Heart left ventricle (tissue), 16 donors: ENCODE measurements at regions not wholly inside any gene's neighbourhood (a gene's known extent, or its start where the extent isn't known, plus 50 kb on each side); places are given as distances from the start of the nearest gene placed in this dataset.

Experiments
- ATAC-seq, 4 donors: fragments of 200-7000 bp; cut with Tn5 transposase; one replicate each; pipeline ENCODE4 v1.9.1; 2020 to 2022; ENCODE audit warnings: moderate library complexity in 4 of 4, mild to moderate bottlenecking in 3 of 4, moderate number of reproducible peaks in 1 of 4
- DNase-seq, 5 donors: peaks; one replicate each; pipeline ENCODE4 v3.0.0-alpha.2; 2020
- H3K27ac ChIP-seq, 12 donors: fragments of 200-600 bp; sonication (generic) in 4 of 12; one replicate each; pipeline versions ENCODE4 v1.5.0 to v1.8.0; 2016 to 2022; ENCODE audit warnings: mild to moderate bottlenecking in 2 of 12
- H3K27me3 ChIP-seq, 9 donors: fragments of 200-600 bp; sonication (generic) in 2 of 9; one replicate each; pipeline versions ENCODE4 v1.5.1 to v1.8.0; 2016 to 2022; ENCODE audit warnings: mild to moderate bottlenecking in 3 of 9
- H3K36me3 ChIP-seq, 9 donors: fragments of 200-600 bp; sonication (generic) in 2 of 9; one replicate each; pipeline versions ENCODE4 v1.5.0 to v1.8.0; 2018 to 2022; ENCODE audit warnings: mild to moderate bottlenecking in 2 of 9
- H3K4me1 ChIP-seq, 12 donors: fragments of 200-600 bp; sonication (generic) in 4 of 12; one replicate each; pipeline versions ENCODE4 v1.5.0 to v1.8.0; 2016 to 2022; ENCODE audit warnings: mild to moderate bottlenecking in 3 of 12
- H3K4me3 ChIP-seq, 12 donors: fragments of 200-600 bp; sonication (generic) in 4 of 12; one replicate each; pipeline versions ENCODE4 v1.5.0 to v1.8.0; 2017 to 2022; ENCODE audit warnings: mild to moderate bottlenecking in 9 of 12, moderate library complexity in 4 of 12
- H3K9me3 ChIP-seq, 12 donors: fragments of 200-600 bp; sonication (generic) in 4 of 12; one replicate each; pipeline versions ENCODE4 v1.5.0 to v1.8.0; 2016 to 2022; ENCODE audit warnings: mild to moderate bottlenecking in 1 of 12
- CTCF ChIP-seq, 12 donors: fragments of 200-600 bp; sonication (generic) in 4 of 12; IDR thresholded peaks; one replicate each; pipeline versions ENCODE4 v1.5.0 to v1.8.0; 2018 to 2022; ENCODE audit warnings: antibody characterized with exemption in 12 of 12, mild to moderate bottlenecking in 5 of 12
- POLR2A ChIP-seq, 2 donors: fragments of 450-650 bp; IDR thresholded peaks; one replicate each; pipeline ENCODE4 v1.6.1; 2017; ENCODE audit warnings: antibody characterized with exemption in 2 of 2, mild to moderate bottlenecking in 2 of 2, moderate library complexity in 2 of 2
- WGBS, 4 donors: extraction: QIAGEN DNeasy Blood & Tissue Kit in 2 of 4; methylation state at CpG; one replicate each; pipeline versions ENCODE4 v1.1.5 to v1.1.7; 2013 to 2018; 5-methylcytosine and 5-hydroxymethylcytosine counted together
- intact Hi-C, 10 donors: fragments of 100-400 bp; cut with DNase I; formaldehyde crosslinking; loops; one replicate each; pipeline versions ENCODE4 v1.11.1 to v1.14.2; 2022
- donor health status: ischemic (EF 13 %, LVEDD 7.1; RV severe dilation, severe dysfunction).
- donor health status: healthy with polysubstance abuse.
- donor health status: DM: no; HTN: yes; CAD: no.
- donor health status: DM: no; HTN: no; CAD: no.
- donor health status: ischemic (EF 25% LVEDD 6.9; RV normal size, moderate dysfunction).
- donor health status: ischemic (EF 25% LVEDD 5.7; RV mildly dilated, moderate dysfunction).
- donor health status: healthy.
- donor health status: DM: yes; HTN: yes; CAD: no.
- donor health status: ischemic (EF 35%, LVEDD 5.7; RV mildly dilated, moderate dysfunction).
- donor health status: nonischemic (EF 11% LVEDD 7.7; RV severe dilation, severe dysfunction).
- donor health status: DM: yes; HTN: yes; CAD: no.
- donor health status: PGD.
- donor health status: ischemic (EF 29% LVEDD 5.4; RV normal size, mild dysfunction).
- donor health status: nonischemic (EF 23%, LVEDD 6.1; RV moderate dilation, normal function).

GRCh38 chr5:133732536-133732935 is 120.2 kb upstream of the FSTL4 start:
- Histone ChIP-seq H3K4me1 (no peaks in the 10 kb centered on the region), H3K9me3 (peaks cover 0 to 12% (median 0%) of the 10 kb centered on the region in 12 donors), H3K27ac (no peak overlapping the region), H3K36me3 (no peaks in the 10 kb centered on the region), H3K27me3 (no peaks in the 10 kb centered on the region), H3K4me3 (no peak overlapping the region)
- ATAC-seq (no peak), DNase-seq (peak in 1 of 5 donors; percentile 8)
- no peak for TF ChIP-seq CTCF (IDR thresholded peaks at IDR 0.05)
- no peak for TF ChIP-seq POLR2A (IDR thresholded peaks at IDR 0.05)
- WGBS, 4 donors = 93 to 97% (median 94%) methylated on average over 9 to 10 of the region's 10 CpGs
- intact Hi-C loops = no loop called here

GRCh38 chr5:133731951-133732350 is 119.6 kb upstream of the FSTL4 start:
- no peaks in the 10 kb centered on the region for H3K27me3 ChIP-seq
- WGBS, 4 donors = 62 to 79% (median 72%) methylated on average over 3 of the region's 3 CpGs
- DNase-seq (peak in 1 of 5 donors; percentile 2), ATAC-seq (no peak)
- H3K4me1 ChIP-seq = no peaks in the 10 kb centered on the region
- no peaks in the 10 kb centered on the region for H3K36me3 ChIP-seq
- peaks cover 0 to 12% (median 0%) of the 10 kb centered on the region in 12 donors for H3K9me3 ChIP-seq
- no peak overlapping the region for H3K4me3 ChIP-seq
- intact Hi-C loops = no loop called here
- H3K27ac ChIP-seq = no peak overlapping the region
- TF ChIP-seq CTCF (IDR thresholded peaks at IDR 0.05) (no peak), POLR2A (IDR thresholded peaks at IDR 0.05) (no peak)

- 88 to 92% (median 90%) methylated on average over 7 of the region's 7 CpGs for WGBS, 4 donors
- H3K4me1 ChIP-seq = no peaks in the 10 kb centered on the region
- H3K36me3 ChIP-seq = no peaks in the 10 kb centered on the region
- intact Hi-C loops = no loop called here
- DNase-seq = peak in 1 of 5 donors; percentile 6
- H3K27me3 ChIP-seq = no peaks in the 10 kb centered on the region
- no peak for ATAC-seq
- no peak for TF ChIP-seq POLR2A (IDR thresholded peaks at IDR 0.05)
- H3K4me3 ChIP-seq = no peak overlapping the region
- H3K27ac ChIP-seq = no peak overlapping the region
- peaks cover 0 to 12% (median 0%) of the 10 kb centered on the region in 12 donors for H3K9me3 ChIP-seq
Observed at GRCh38 chr5:133730866-133731265, 118.5 kb upstream of the FSTL4 start.

GRCh38 chr5:133730346-133730745 is 118.0 kb upstream of the FSTL4 start:
- intact Hi-C loops = no loop called here
- Histone ChIP-seq H3K36me3 (no peaks in the 10 kb centered on the region), H3K4me3 (no peak overlapping the region), H3K4me1 (no peaks in the 10 kb centered on the region), H3K27me3 (no peaks in the 10 kb centered on the region), H3K9me3 (peaks cover 0 to 12% (median 0%) of the 10 kb centered on the region in 12 donors), H3K27ac (no peak overlapping the region)
- no peak for TF ChIP-seq POLR2A (IDR thresholded peaks at IDR 0.05)
- TF ChIP-seq CTCF (IDR thresholded peaks at IDR 0.05) = no peak
- ATAC-seq (no peak), DNase-seq (no peak)
- 73 to 90% (median 85%) methylated on average over 6 of the region's 6 CpGs for WGBS, 4 donors

GRCh38 chr5:133729800-133730199 is 117.5 kb upstream of the FSTL4 start:
- DNase-seq (peak in 1 of 5 donors; percentile 3), ATAC-seq (no peak)
- Histone ChIP-seq H3K4me3 (no peak overlapping the region), H3K36me3 (no peaks in the 10 kb centered on the region), H3K9me3 (peaks cover 0 to 12% (median 0%) of the 10 kb centered on the region in 12 donors), H3K27me3 (no peaks in the 10 kb centered on the region), H3K27ac (no peak overlapping the region), H3K4me1 (no peaks in the 10 kb centered on the region)
- intact Hi-C loops = no loop called here
- no peak for TF ChIP-seq POLR2A (IDR thresholded peaks at IDR 0.05)
- TF ChIP-seq CTCF (IDR thresholded peaks at IDR 0.05) = no peak
- 81 to 93% (median 86%) methylated on average over 3 of the region's 3 CpGs for WGBS, 4 donors
